CD14-positive monocyte (primary cell): ENCODE measurements at regions not wholly inside any gene's neighbourhood (a gene's known extent, or its start where the extent isn't known, plus 50 kb on each side); places are given as distances from the start of the nearest gene placed in this dataset.

Experiments
- DNase-seq, 3 donors: peaks; one replicate each; pipeline ENCODE4 v3.0.0-alpha.2; 2011 to 2022
- H2AFZ ChIP-seq: 2 replicates; pipeline ENCODE4 v1.6.0; 2012; ENCODE audit warnings: mild to moderate bottlenecking, low read depth, low read length, inconsistent platforms; ENCODE audit not compliant: insufficient read depth, poor library complexity, severe bottlenecking
- H3K27ac ChIP-seq, 2 donors: 1 replicate in 1 of 2; 2 replicates in 1 of 2; pipeline ENCODE4 v1.5.1; 2012 to 2013; ENCODE audit warnings: low read length in 2 of 2, control low read depth in 1 of 2, inconsistent platforms in 1 of 2, low read depth in 1 of 2, mild to moderate bottlenecking in 1 of 2
- H3K27me3 ChIP-seq, 2 donors: one replicate each; pipeline versions ENCODE4 v1.6.0 to v1.6.1; 2011 to 2013; ENCODE audit warnings: low read length in 2 of 2; ENCODE audit not compliant: control insufficient read depth in 2 of 2, insufficient read depth in 2 of 2
- H3K36me3 ChIP-seq, 2 donors: replicated peaks in 1 of 2; 1 replicate in 1 of 2; 2 replicates in 1 of 2; pipeline versions ENCODE4 v1.5.1 to v1.6.1; 2012 to 2013; ENCODE audit warnings: low read length in 2 of 2, control low read depth in 1 of 2, inconsistent platforms in 1 of 2, mild to moderate bottlenecking in 1 of 2; ENCODE audit not compliant: insufficient read depth in 2 of 2, control insufficient read depth in 1 of 2
- H3K4me1 ChIP-seq, 2 donors: 1 replicate in 1 of 2; 2 replicates in 1 of 2; pipeline versions ENCODE4 v1.5.1 to v1.6.1; 2012 to 2013; ENCODE audit warnings: low read length in 2 of 2, control low read depth in 1 of 2, inconsistent platforms in 1 of 2, mild to moderate bottlenecking in 1 of 2, moderate library complexity in 1 of 2; ENCODE audit not compliant: insufficient read depth in 2 of 2, control insufficient read depth in 1 of 2
- H3K4me2 ChIP-seq: replicated peaks from 2 replicates; pipeline ENCODE3; 2012; ENCODE audit warnings: low read length, moderate library complexity, mild to moderate bottlenecking; ENCODE audit not compliant: poor library complexity, severe bottlenecking; ENCODE audit errors: extremely low read depth
- H3K4me3 ChIP-seq, 3 experiments: fragments of 200-600 bp in 1 of 3; sonication (generic) in 1 of 3; replicated peaks in 1 of 3; 1 replicate in 2 of 3; 2 replicates in 1 of 3; pipeline ENCODE4 v1.5.1; 2011 to 2013; ENCODE audit warnings: low read length in 3 of 3, mild to moderate bottlenecking in 3 of 3, control low read depth in 2 of 3, low read depth in 2 of 3, inconsistent platforms in 1 of 3, moderate library complexity in 1 of 3
- H3K79me2 ChIP-seq: 2 replicates; pipeline ENCODE4 v1.6.0; 2012; ENCODE audit warnings: mild to moderate bottlenecking, control low read depth, inconsistent platforms, low read length, moderate library complexity; ENCODE audit not compliant: insufficient read depth
- H3K9ac ChIP-seq: 2 replicates; pipeline ENCODE4 v1.6.0; 2017; ENCODE audit warnings: low read length, mild to moderate bottlenecking; ENCODE audit not compliant: insufficient read depth, poor library complexity, severe bottlenecking
- H3K9me3 ChIP-seq, 2 donors: replicated peaks in 1 of 2; 1 replicate in 1 of 2; 2 replicates in 1 of 2; pipeline versions ENCODE4 v1.5.1 to v1.6.1; 2012 to 2013; ENCODE audit warnings: low read length in 2 of 2, control low read depth in 1 of 2; ENCODE audit not compliant: control insufficient read depth in 1 of 2, insufficient read depth in 1 of 2
- H4K20me1 ChIP-seq: 2 replicates; pipeline ENCODE4 v1.6.0; 2012; ENCODE audit warnings: mild to moderate bottlenecking, low read length, control low read depth, moderate library complexity; ENCODE audit not compliant: insufficient read depth
- H3K27ac Mint-ChIP-seq, 7 donors: one replicate each; pipeline ENCODE4 v1.8.0; 2020; ENCODE audit warnings: mild to moderate bottlenecking in 7 of 7, mixed read lengths in 7 of 7, moderate library complexity in 6 of 7, inconsistent platforms in 2 of 7
- H3K27me3 Mint-ChIP-seq, 3 donors: one replicate each; pipeline ENCODE4 v1.8.0; 2021 to 2022; ENCODE audit warnings: low read depth in 3 of 3, mild to moderate bottlenecking in 3 of 3, mixed read lengths in 3 of 3, moderate library complexity in 3 of 3, inconsistent platforms in 1 of 3
- H3K36me3 Mint-ChIP-seq, 2 donors: one replicate each; pipeline ENCODE4 v1.8.0; 2020; ENCODE audit warnings: mixed read lengths in 2 of 2, inconsistent platforms in 1 of 2, mild to moderate bottlenecking in 1 of 2
- H3K4me1 Mint-ChIP-seq: one replicate; pipeline ENCODE4 v1.8.0; 2020; ENCODE audit warnings: mild to moderate bottlenecking, mixed read lengths
- H3K4me3 Mint-ChIP-seq, 2 donors: one replicate each; pipeline ENCODE4 v1.8.0; 2020; ENCODE audit warnings: mild to moderate bottlenecking in 2 of 2, mixed read lengths in 2 of 2, moderate library complexity in 1 of 2
- H3K9me3 Mint-ChIP-seq, 7 donors: one replicate each; pipeline ENCODE4 v1.8.0; 2020 to 2022; ENCODE audit warnings: mixed read lengths in 7 of 7, mild to moderate bottlenecking in 6 of 7, moderate library complexity in 6 of 7, inconsistent platforms in 2 of 7
- WGBS: methylation state at CpG from one replicate; pipeline ENCODE4 v1.1.5; 2013; ENCODE audit warnings: missing lambda C conversion rate; ENCODE audit not compliant: insufficient coverage; 5-methylcytosine and 5-hydroxymethylcytosine counted together
- intact Hi-C, 2 donors: fragments of 100-400 bp; cut with micrococcal nuclease; formaldehyde crosslinking; loops; one replicate each; pipeline versions ENCODE4 v1.15.0 to v1.15.1; 2023
- TF ChIP-seq, protein P1 (sequence below): fragments of 200-600 bp; IDR thresholded peaks from one replicate; pipeline ENCODE4 v1.8.0; 2022; ENCODE audit warnings: antibody characterized with exemption, mild to moderate bottlenecking

DNA sequence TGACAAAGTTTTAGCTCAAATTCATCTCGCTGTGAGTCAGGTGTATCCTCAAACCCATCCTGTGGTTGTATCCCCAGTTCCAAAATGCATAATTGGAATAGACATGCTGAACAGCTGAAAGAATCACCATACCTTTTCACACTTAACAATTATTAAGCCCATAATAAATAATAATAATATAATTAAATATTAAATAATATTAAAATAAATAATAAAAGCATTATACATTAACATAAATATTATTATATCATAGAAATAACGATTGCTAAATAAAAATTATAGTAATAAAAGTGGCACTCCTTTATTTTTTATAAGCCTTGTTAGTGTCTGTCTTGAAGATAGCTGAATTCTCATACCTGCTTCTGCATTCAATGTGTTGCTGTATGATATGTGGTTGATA is 257.5 kb upstream of the B3GALT2 start:
- intact Hi-C loops, result no loop called here
- no CpG with 5 or more reads among the region's 2 CpGs for WGBS
- Mint-ChIP-seq H3K4me3 (no peak overlapping the region), H3K27me3 (peaks cover 0 to 2% (median 0%) of the 10 kb centered on the region in 3 donors), H3K4me1 (no peaks in the 10 kb centered on the region), H3K9me3 (peaks cover 0 to 7% (median 3%) of the 10 kb centered on the region in 7 donors), H3K27ac (no peak overlapping the region), H3K36me3 (no peaks in the 10 kb centered on the region)
- DNase-seq, result no peak
- no peaks in the 10 kb centered on the region for H3K27me3 ChIP-seq
- H3K4me2 ChIP-seq, result no peak overlapping the region
- no peak overlapping the region for H3K27ac ChIP-seq
- H3K36me3 ChIP-seq, result no peaks in the 10 kb centered on the region
- H3K4me1 ChIP-seq, result no peaks in the 10 kb centered on the region
- H3K9me3 ChIP-seq, result no peaks in the 10 kb centered on the region
- no peaks in the 10 kb centered on the region for H4K20me1 ChIP-seq
- no peaks in the 10 kb centered on the region for H3K79me2 ChIP-seq
- H3K9ac ChIP-seq, result no peak overlapping the region
- H2AFZ ChIP-seq, result no peak overlapping the region
- TF ChIP-seq, protein P1, sequence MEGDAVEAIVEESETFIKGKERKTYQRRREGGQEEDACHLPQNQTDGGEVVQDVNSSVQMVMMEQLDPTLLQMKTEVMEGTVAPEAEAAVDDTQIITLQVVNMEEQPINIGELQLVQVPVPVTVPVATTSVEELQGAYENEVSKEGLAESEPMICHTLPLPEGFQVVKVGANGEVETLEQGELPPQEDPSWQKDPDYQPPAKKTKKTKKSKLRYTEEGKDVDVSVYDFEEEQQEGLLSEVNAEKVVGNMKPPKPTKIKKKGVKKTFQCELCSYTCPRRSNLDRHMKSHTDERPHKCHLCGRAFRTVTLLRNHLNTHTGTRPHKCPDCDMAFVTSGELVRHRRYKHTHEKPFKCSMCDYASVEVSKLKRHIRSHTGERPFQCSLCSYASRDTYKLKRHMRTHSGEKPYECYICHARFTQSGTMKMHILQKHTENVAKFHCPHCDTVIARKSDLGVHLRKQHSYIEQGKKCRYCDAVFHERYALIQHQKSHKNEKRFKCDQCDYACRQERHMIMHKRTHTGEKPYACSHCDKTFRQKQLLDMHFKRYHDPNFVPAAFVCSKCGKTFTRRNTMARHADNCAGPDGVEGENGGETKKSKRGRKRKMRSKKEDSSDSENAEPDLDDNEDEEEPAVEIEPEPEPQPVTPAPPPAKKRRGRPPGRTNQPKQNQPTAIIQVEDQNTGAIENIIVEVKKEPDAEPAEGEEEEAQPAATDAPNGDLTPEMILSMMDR, result no peak
- no peak overlapping the region for H3K4me3 ChIP-seq

- H3K9me3 Mint-ChIP-seq, result peaks cover 2 to 15% (median 9%) of the 10 kb centered on the region in 7 donors
- Histone ChIP-seq H3K4me2 (no peak overlapping the region), H2AFZ (no peak overlapping the region), H3K4me3 (no peak overlapping the region), H4K20me1 (no peaks in the 10 kb centered on the region), H3K9me3 (peaks cover 0 to 5% of the 10 kb centered on the region in 2 donors), H3K4me1 (no peaks in the 10 kb centered on the region), H3K27me3 (no peaks in the 10 kb centered on the region), H3K79me2 (no peaks in the 10 kb centered on the region), H3K36me3 (no peaks in the 10 kb centered on the region), H3K27ac (no peak overlapping the region), H3K9ac (no peak overlapping the region)
- H3K4me3 Mint-ChIP-seq, result no peak overlapping the region
- intact Hi-C loops, result no loop called here
- no peaks in the 10 kb centered on the region for H3K4me1 Mint-ChIP-seq
- no CpG with 5 or more reads among the region's 1 CpG for WGBS
- H3K27me3 Mint-ChIP-seq, result peaks cover 0 to 2% (median 0%) of the 10 kb centered on the region in 3 donors
- TF ChIP-seq, protein P1, result no peak
- no peak for DNase-seq
- H3K36me3 Mint-ChIP-seq, result no peaks in the 10 kb centered on the region
- no peak overlapping the region for H3K27ac Mint-ChIP-seq
Measured at GRCh38 chr1:193438771-193439170, 252.4 kb upstream of the B3GALT2 start.
